ENCODE measurements at regions not wholly inside any gene's neighbourhood (a gene's known extent, or its start where the extent isn't known, plus 50 kb on each side); places are given as distances from the start of the nearest gene placed in this dataset.

DNA sequence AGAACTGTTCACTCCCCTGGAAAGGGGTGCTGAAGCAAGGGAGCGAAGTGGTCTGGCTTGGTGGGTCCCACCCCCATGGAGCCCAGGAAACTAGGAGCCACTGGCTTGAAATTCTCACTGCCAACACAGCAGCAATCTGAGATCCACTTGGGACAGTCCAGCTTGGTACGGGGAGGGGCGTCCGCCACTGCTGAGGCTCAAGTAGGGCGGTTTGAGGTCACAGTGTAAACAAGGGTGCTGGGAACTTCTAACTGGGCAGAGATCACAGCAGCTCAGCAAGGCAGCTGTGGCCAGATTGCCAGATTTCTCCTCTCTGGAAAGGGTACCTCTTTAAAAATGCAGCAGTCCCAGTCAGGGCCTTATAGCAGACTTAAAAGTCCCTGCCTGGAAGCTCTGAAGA is 53.9 kb upstream of the GALNTL6 start:
- in situ Hi-C loops (cut with HindIII; ENCODE audit: low pct_unique_long_range_greater_than_20kb, low sequenced_read_pairs), result no loop called here
- no peak for DNase-seq (ENCODE audit: low read depth in 1 of 2, low spot score in 1 of 2)
- no peak for TF ChIP-seq JUND (IDR thresholded peaks at IDR 0.05; ENCODE audit: low read depth)

DNA sequence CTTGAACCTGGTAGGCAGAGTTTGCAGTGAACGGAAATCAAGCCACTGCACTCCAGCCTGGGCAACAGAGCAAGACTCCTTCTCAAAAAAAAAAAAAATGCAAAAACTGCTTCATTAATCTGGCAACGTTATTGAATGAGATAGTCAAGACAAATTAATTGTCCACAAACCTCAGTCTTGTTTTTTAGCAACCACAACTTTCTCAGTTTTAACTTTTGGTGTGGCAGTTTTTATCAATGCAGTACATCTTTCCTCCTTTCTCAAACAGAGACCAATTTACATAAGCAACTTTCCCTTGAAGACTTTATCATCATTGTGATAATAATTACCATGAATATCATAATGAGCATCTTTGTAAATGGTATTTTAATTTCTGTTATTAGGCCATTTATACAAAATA is 61.7 kb upstream of the GALNTL6 start:
- TF ChIP-seq JUND (IDR thresholded peaks at IDR 0.05; ENCODE audit: low read depth), result no peak
- no peak for DNase-seq (ENCODE audit: low read depth in 1 of 2, low spot score in 1 of 2)
- in situ Hi-C loops (cut with HindIII; ENCODE audit: low pct_unique_long_range_greater_than_20kb, low sequenced_read_pairs), result no loop called here

- in situ Hi-C loops (cut with HindIII; ENCODE audit: low pct_unique_long_range_greater_than_20kb, low sequenced_read_pairs), result no loop called here
- TF ChIP-seq JUND (IDR thresholded peaks at IDR 0.05; ENCODE audit: low read depth), result no peak
- no peak for DNase-seq (ENCODE audit: low read depth in 1 of 2, low spot score in 1 of 2)
These were observed 66.8 kb upstream of the GALNTL6 start for GRCh38 chr4:171746418-171746817.

- in situ Hi-C loops (cut with HindIII; ENCODE audit: low pct_unique_long_range_greater_than_20kb, low sequenced_read_pairs), result no loop called here
- DNase-seq (ENCODE audit: low read depth in 1 of 2, low spot score in 1 of 2), result no peak
- TF ChIP-seq JUND (IDR thresholded peaks at IDR 0.05; ENCODE audit: low read depth), result no peak
These were observed 70.8 kb upstream of the GALNTL6 start for GRCh38 chr4:171742436-171742835.

DNA sequence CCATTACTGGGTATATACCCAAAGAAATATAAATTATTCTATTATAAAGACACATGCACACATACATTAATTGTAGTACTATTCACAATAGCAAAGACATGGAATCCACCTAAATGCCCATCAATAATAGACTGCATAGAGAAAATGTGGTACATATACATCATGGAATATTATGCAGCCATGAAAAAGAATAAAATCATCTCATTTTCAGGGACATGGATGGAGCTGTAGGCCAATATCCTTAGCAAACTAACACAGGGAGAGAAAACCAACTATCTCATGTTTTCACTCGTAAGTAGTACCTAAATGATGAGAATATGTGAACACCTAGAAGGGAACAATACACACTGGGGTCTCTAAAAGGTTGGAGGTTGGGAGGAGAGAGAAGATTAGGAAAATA is 86.0 kb upstream of the GALNTL6 start:
- TF ChIP-seq JUND (IDR thresholded peaks at IDR 0.05; ENCODE audit: low read depth), result no peak
- DNase-seq (ENCODE audit: low read depth in 1 of 2, low spot score in 1 of 2), result no peak
- in situ Hi-C loops (cut with HindIII; ENCODE audit: low pct_unique_long_range_greater_than_20kb, low sequenced_read_pairs), result no loop called here

DNA sequence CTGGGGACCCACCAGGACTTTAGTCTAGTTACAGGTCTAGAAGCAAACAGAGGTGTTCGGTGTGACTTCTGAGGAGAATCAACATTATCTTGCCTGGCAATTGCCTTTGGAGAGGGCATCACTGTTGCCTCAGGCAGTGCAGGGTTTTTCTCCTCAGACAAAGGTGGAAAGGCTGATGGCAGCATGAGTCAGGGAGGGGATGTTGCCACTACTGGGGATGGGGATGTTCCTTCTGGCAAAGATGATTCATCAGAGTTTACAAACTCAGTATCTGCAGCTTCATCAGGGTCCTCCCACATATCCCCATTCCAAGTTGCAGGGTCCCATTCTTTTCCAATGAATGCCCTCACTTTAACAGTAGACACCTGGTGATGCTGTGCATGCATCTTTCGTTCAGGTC is 91.3 kb upstream of the GALNTL6 start:
- in situ Hi-C loops (cut with HindIII; ENCODE audit: low pct_unique_long_range_greater_than_20kb, low sequenced_read_pairs), result no loop called here
- DNase-seq (ENCODE audit: low read depth in 1 of 2, low spot score in 1 of 2), result no peak
- no peak for TF ChIP-seq JUND (IDR thresholded peaks at IDR 0.05; ENCODE audit: low read depth)

- in situ Hi-C loops (cut with HindIII; ENCODE audit: low pct_unique_long_range_greater_than_20kb, low sequenced_read_pairs), result no loop called here
- DNase-seq (ENCODE audit: low read depth in 1 of 2, low spot score in 1 of 2), result no peak
- no peak for TF ChIP-seq JUND (IDR thresholded peaks at IDR 0.05; ENCODE audit: low read depth)
These were observed 93.5 kb upstream of the GALNTL6 start for GRCh38 chr4:171719691-171720090.

GRCh38 chr4:171718665-171719064 is 94.5 kb upstream of the GALNTL6 start:
- no peak for TF ChIP-seq JUND (IDR thresholded peaks at IDR 0.05; ENCODE audit: low read depth)
- in situ Hi-C loops (cut with HindIII; ENCODE audit: low pct_unique_long_range_greater_than_20kb, low sequenced_read_pairs), result no loop called here
- DNase-seq (ENCODE audit: low read depth in 1 of 2, low spot score in 1 of 2), result no peak

DNA sequence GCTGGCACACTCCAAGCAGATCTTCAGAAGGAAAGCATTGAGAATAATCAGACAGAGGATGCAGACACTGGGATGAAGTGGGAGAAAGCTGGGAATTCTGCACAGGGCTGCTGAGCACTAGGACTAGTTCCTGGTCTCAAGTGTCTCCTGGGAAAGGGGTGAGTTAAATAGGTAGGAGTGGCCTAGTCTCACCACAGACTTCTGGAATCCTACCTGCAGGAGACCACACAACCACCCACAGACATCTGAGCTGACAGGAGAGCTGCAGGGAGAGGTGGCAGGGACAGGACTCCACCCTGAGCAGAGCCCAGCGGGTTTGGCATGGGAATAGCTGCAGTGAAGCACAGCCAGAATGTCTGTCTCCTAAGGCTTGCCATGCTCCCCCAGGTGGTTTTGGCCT is 95.1 kb upstream of the GALNTL6 start:
- in situ Hi-C loops (cut with HindIII; ENCODE audit: low pct_unique_long_range_greater_than_20kb, low sequenced_read_pairs), result no loop called here
- no peak for TF ChIP-seq JUND (IDR thresholded peaks at IDR 0.05; ENCODE audit: low read depth)
- peak in 1 of 2 experiments; percentile 0 for DNase-seq (ENCODE audit: low read depth in 1 of 2, low spot score in 1 of 2)

DNA sequence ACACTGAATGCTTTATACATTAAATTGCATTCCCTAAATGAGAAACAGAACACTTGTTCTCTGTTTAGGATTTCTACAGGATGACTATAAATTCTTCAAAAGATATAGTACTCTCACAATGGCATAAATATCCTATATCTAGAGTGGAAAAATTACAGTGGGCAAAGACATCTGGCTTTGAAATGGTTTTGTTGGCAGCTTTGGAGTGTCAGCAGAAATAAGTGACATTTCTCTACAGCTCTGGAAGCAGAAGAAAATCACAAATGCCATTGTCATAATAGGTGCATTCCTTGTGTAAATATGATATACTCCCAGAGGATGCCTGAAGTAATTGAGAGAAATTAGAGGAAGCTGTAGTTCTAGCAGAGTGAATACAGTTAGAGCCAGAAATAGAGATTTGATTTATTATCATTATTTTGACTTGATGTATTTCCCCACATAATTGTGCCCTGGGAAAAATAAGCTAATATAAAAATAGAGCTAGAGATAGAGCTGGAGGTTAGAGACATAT is 95.9 kb upstream of the GALNTL6 start:
- in situ Hi-C loops (cut with HindIII; ENCODE audit: low pct_unique_long_range_greater_than_20kb, low sequenced_read_pairs), result no loop called here
- no peak for TF ChIP-seq JUND (IDR thresholded peaks at IDR 0.05; ENCODE audit: low read depth)
- no peak for DNase-seq (ENCODE audit: low read depth in 1 of 2, low spot score in 1 of 2)

DNA sequence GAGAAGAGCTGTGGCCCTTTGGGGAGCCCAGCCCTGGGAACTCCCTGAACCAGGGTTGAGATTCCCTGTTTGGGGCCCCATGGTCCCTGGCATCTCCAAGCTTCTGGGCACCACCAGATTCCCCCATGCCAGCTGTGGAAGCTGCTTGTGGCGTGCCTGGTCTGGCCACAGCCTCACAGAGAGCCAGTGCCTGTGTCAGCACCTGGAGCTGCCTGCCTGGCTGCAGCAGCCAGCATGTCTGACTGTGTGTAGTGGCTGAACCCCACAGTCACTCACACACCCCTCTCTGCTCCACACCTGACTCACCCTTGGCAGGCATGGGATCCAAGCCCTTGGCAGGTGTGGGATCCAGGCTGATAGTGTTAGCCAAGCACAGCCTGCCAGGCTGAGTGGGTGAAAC is 97.2 kb upstream of the GALNTL6 start:
- DNase-seq (ENCODE audit: low read depth in 1 of 2, low spot score in 1 of 2), result no peak
- in situ Hi-C loops (cut with HindIII; ENCODE audit: low pct_unique_long_range_greater_than_20kb, low sequenced_read_pairs), result no loop called here
- no peak for TF ChIP-seq JUND (IDR thresholded peaks at IDR 0.05; ENCODE audit: low read depth)

DNA sequence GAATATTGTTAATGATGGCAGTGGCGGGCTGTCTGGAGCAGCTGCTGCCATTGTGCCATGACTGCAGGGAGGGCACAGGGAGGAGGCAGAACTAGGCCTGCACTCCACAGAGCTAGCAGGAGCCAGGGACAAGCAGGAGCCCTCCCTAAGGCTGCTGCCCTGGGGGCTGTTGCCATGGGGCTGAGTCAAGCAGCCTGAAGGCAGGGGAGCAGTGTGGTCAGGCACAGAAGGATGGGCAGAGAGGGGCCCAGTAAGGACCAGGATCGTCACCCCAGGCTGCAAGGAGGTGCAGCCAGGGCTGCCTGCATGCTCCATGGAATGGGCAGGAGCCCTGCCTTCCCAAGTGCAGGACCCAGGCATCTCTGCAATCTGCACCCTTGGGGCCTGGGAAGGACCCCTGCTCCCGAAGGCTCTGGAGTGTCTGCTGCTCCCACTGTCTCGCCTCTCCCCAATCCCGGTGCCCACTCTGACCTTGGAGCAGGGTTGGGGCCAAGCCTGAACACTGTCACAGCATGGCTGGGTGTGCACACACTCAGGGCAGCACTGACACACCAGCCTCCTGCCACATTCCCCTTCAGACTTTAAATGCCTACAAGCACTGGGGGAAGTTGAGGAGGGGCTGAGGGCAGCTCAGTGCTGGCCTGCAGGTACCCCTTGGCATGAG is 98.3 kb upstream of the GALNTL6 start:
- TF ChIP-seq JUND (IDR thresholded peaks at IDR 0.05; ENCODE audit: low read depth), result no peak
- in situ Hi-C loops (cut with HindIII; ENCODE audit: low pct_unique_long_range_greater_than_20kb, low sequenced_read_pairs), result no loop called here
- DNase-seq (ENCODE audit: low read depth in 1 of 2, low spot score in 1 of 2), result no peak

GRCh38 chr4:171710743-171711142 is 102.5 kb upstream of the GALNTL6 start:
- no peak for DNase-seq (ENCODE audit: low read depth in 1 of 2, low spot score in 1 of 2)
- no peak for TF ChIP-seq JUND (IDR thresholded peaks at IDR 0.05; ENCODE audit: low read depth)
- in situ Hi-C loops (cut with HindIII; ENCODE audit: low pct_unique_long_range_greater_than_20kb, low sequenced_read_pairs), result no loop called here
